ENCODE measurements at regions not wholly inside any gene's neighbourhood (a gene's known extent, or its start where the extent isn't known, plus 50 kb on each side); places are given as distances from the start of the nearest gene placed in this dataset.

DNA sequence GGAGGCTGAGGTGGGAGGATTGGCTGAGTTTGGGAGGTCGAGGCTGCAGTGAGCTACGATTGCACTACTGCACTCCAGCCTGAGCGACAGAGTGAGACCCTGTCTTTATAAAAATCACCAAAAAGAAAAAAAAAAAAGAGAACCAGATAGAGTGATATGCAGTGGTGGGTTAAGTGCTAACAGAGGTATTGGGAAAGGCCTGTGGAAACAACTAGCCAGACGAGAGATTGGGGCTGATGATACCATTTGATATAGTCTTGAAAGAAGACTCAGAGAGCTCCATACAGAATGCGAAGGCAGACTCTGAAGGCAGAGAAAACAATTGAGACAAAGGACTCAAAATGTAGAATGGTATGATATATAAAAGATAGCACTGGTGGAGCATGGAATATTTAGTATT, 134.1 kb downstream of the CDC42EP3 start:
- TF ChIP-seq, protein P1, sequence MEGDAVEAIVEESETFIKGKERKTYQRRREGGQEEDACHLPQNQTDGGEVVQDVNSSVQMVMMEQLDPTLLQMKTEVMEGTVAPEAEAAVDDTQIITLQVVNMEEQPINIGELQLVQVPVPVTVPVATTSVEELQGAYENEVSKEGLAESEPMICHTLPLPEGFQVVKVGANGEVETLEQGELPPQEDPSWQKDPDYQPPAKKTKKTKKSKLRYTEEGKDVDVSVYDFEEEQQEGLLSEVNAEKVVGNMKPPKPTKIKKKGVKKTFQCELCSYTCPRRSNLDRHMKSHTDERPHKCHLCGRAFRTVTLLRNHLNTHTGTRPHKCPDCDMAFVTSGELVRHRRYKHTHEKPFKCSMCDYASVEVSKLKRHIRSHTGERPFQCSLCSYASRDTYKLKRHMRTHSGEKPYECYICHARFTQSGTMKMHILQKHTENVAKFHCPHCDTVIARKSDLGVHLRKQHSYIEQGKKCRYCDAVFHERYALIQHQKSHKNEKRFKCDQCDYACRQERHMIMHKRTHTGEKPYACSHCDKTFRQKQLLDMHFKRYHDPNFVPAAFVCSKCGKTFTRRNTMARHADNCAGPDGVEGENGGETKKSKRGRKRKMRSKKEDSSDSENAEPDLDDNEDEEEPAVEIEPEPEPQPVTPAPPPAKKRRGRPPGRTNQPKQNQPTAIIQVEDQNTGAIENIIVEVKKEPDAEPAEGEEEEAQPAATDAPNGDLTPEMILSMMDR (IDR thresholded peaks at IDR 0.05), result no peak
- no peak for TF ChIP-seq POLR2A (IDR thresholded peaks at IDR 0.05)
